ENCODE measurements at regions not wholly inside any gene's neighbourhood (a gene's known extent, or its start where the extent isn't known, plus 50 kb on each side); places are given as distances from the start of the nearest gene placed in this dataset.

DNA sequence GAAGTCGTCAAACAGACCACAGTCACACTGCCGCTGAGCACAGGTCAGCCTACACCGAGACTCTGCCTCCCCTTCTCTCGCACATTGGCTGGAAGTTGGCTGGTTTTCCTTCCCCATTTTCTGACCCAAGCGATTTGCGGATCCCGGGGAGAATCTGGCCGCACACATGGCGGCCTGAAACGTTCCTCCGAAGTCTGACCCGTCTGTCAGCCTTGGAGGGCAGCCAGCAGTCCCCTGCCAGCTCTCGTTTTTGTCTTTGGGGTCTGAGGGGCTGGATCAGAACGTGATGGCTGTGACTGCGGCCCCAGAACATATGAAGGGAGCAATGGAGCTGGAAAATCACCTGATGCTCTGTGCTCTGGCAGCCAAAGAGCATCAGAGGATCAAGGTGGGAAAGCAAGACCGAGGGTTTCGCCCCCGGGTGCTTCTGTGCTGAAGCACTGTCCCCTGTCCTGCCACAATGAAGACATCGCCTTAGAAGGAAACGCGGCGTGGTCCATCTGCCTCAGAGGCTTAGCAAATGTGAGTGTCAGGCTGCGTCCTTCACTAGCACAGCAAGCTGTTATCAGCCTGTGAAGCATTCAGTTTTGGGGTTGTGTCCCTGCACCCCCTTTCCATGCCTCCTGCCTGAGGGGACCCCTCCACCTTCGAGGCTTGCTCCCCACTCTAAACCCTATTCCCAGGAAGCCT, 119.3 kb upstream of the SHH start:
- TF ChIP-seq CTCF (conservative IDR thresholded peaks at IDR 0.05 in 1 of 2, IDR thresholded peaks at IDR 0.05 in 1 of 2; ENCODE audit: extremely low read depth in 1 of 2, insufficient read depth in 1 of 2, low read depth in 1 of 2, low read length in 2 of 2) (no peak), EZH2 (IDR thresholded peaks at IDR 0.05; ENCODE audit: borderline replicate concordance, low read length) (no peak)

All from mammary epithelial cell (primary cell).